H9 (cell line): ENCODE measurements at regions not wholly inside any gene's neighbourhood (a gene's known extent, or its start where the extent isn't known, plus 50 kb on each side); places are given as distances from the start of the nearest gene placed in this dataset.

Experiments used
- DNase-seq: peaks from one replicate; pipeline ENCODE4 v3.0.0-alpha.2; 2017
- H2AFZ ChIP-seq: one replicate; pipeline ENCODE4 v1.6.1; 2013; ENCODE audit warnings: mild to moderate bottlenecking, low read length, control low read depth, moderate library complexity
- H2AK5ac ChIP-seq: 2 replicates; pipeline ENCODE4 v1.6.1; 2013; ENCODE audit warnings: low read length, control low read depth, mixed read lengths; ENCODE audit not compliant: insufficient read length
- H2BK120ac ChIP-seq: one replicate; pipeline ENCODE4 v1.6.1; 2013; ENCODE audit warnings: low read depth, mild to moderate bottlenecking, low read length, control low read depth, inconsistent platforms; ENCODE audit not compliant: poor library complexity, severe bottlenecking
- H2BK12ac ChIP-seq: 2 replicates; pipeline ENCODE4 v1.6.1; 2013; ENCODE audit warnings: low read length, control low read depth, mixed read lengths, low read depth; ENCODE audit not compliant: insufficient read length
- H2BK15ac ChIP-seq: 2 replicates; pipeline ENCODE4 v1.6.1; 2013; ENCODE audit warnings: low read depth, low read length, control low read depth
- H2BK20ac ChIP-seq: one replicate; pipeline ENCODE4 v1.6.1; 2013; ENCODE audit warnings: low read depth, mild to moderate bottlenecking, low read length, control low read depth, inconsistent platforms; ENCODE audit not compliant: poor library complexity, severe bottlenecking
- H2BK5ac ChIP-seq: 2 replicates; pipeline ENCODE4 v1.6.1; 2013; ENCODE audit warnings: low read length, control low read depth, mixed read lengths; ENCODE audit not compliant: insufficient read length
- H3K14ac ChIP-seq: 2 replicates; pipeline ENCODE4 v1.6.1; 2013; ENCODE audit warnings: low read length, control low read depth; ENCODE audit not compliant: insufficient read depth
- H3K18ac ChIP-seq: 2 replicates; pipeline ENCODE4 v1.6.1; 2013; ENCODE audit warnings: low read depth, mild to moderate bottlenecking, mixed read lengths, low read length, control low read depth; ENCODE audit not compliant: insufficient read length
- H3K23ac ChIP-seq: 2 replicates; pipeline ENCODE4 v1.6.1; 2013; ENCODE audit warnings: low read length, control low read depth, mixed read lengths, low read depth; ENCODE audit not compliant: insufficient read length
- H3K23me2 ChIP-seq: 2 replicates; pipeline ENCODE4 v1.6.1; 2013; ENCODE audit warnings: low read depth, mild to moderate bottlenecking, mixed read lengths, low read length, control low read depth; ENCODE audit not compliant: insufficient read length, poor library complexity, severe bottlenecking
- H3K27ac ChIP-seq: 2 replicates; pipeline ENCODE4 v1.5.1; 2013; ENCODE audit warnings: low read length, control low read depth, mixed read lengths, low read depth; ENCODE audit not compliant: insufficient read length
- H3K27me3 ChIP-seq: 2 replicates; pipeline ENCODE4 v1.6.1; 2013; ENCODE audit warnings: low read length, control low read depth, inconsistent platforms; ENCODE audit not compliant: insufficient read depth
- H3K4ac ChIP-seq: 2 replicates; pipeline ENCODE4 v1.6.1; 2013; ENCODE audit warnings: low read depth, mild to moderate bottlenecking, control low read depth, inconsistent platforms, low read length, moderate library complexity
- H3K4me1 ChIP-seq: 2 replicates; pipeline ENCODE4 v1.6.1; 2013; ENCODE audit warnings: low read length, control low read depth, inconsistent platforms; ENCODE audit not compliant: insufficient read depth
- H3K4me2 ChIP-seq: 2 replicates; pipeline ENCODE4 v1.6.1; 2013; ENCODE audit warnings: low read length, control low read depth, mixed read lengths; ENCODE audit not compliant: insufficient read length, insufficient read depth
- H3K56ac ChIP-seq: 2 replicates; pipeline ENCODE4 v1.6.1; 2013; ENCODE audit warnings: low read depth, mild to moderate bottlenecking, mixed read lengths, low read length, control low read depth; ENCODE audit not compliant: insufficient read length
- H3K79me1 ChIP-seq: 2 replicates; pipeline ENCODE4 v1.6.1; 2013; ENCODE audit warnings: low read depth, mild to moderate bottlenecking, moderate library complexity, low read length, control low read depth, inconsistent platforms; ENCODE audit not compliant: insufficient read depth, poor library complexity, severe bottlenecking
- H3K79me2 ChIP-seq: 2 replicates; pipeline ENCODE4 v1.6.1; 2013; ENCODE audit warnings: low read length, control low read depth, inconsistent platforms; ENCODE audit not compliant: insufficient read depth
- H3K9ac ChIP-seq: 2 replicates; pipeline ENCODE4 v1.6.1; 2013; ENCODE audit warnings: low read length, control low read depth, mixed read lengths; ENCODE audit not compliant: insufficient read length; ENCODE audit errors: extremely low read depth
- H3K9me3 ChIP-seq: one replicate; pipeline ENCODE4 v1.6.1; 2013; ENCODE audit warnings: low read depth, low read length, inconsistent platforms; ENCODE audit not compliant: control insufficient read depth
- H3T11ph ChIP-seq: one replicate; pipeline ENCODE4 v1.6.1; 2013; ENCODE audit warnings: mild to moderate bottlenecking, low read length, control low read depth, inconsistent platforms
- H4K20me1 ChIP-seq: one replicate; pipeline ENCODE4 v1.6.1; 2013; ENCODE audit not compliant: control insufficient read depth, insufficient read length, insufficient read depth
- H4K5ac ChIP-seq: 2 replicates; pipeline ENCODE4 v1.6.1; 2013; ENCODE audit warnings: low read depth, mild to moderate bottlenecking, mixed read lengths, low read length, control low read depth; ENCODE audit not compliant: insufficient read length
- H4K8ac ChIP-seq: replicated peaks from 2 replicates; pipeline ENCODE4 v1.6.1; 2013; ENCODE audit warnings: low read length, control low read depth, mixed read lengths, low read depth; ENCODE audit not compliant: insufficient read length
- H4K91ac ChIP-seq: 2 replicates; pipeline ENCODE4 v1.6.1; 2013; ENCODE audit warnings: low read depth, mild to moderate bottlenecking, moderate library complexity, mixed read lengths, low read length, control low read depth; ENCODE audit not compliant: insufficient read length
- H3K27ac Mint-ChIP-seq, 3 experiments: 2 replicates in 2 of 3; 3 replicates in 1 of 3; pipeline ENCODE4 v1.8.0; 2020 to 2021; ENCODE audit warnings: mixed read lengths in 3 of 3, mild to moderate bottlenecking in 1 of 3, moderate library complexity in 1 of 3
- H3K27me3 Mint-ChIP-seq: 2 replicates; pipeline ENCODE4 v1.8.0; 2021; ENCODE audit warnings: low read depth, mild to moderate bottlenecking, moderate library complexity, mixed read lengths
- H3K36me3 Mint-ChIP-seq, 3 experiments: 2 replicates in 2 of 3; 3 replicates in 1 of 3; pipeline ENCODE4 v1.8.0; 2020 to 2021; ENCODE audit warnings: low read depth in 3 of 3, mixed read lengths in 3 of 3; ENCODE audit not compliant: insufficient read depth in 1 of 3
- H3K4me1 Mint-ChIP-seq, 2 experiments: 2 replicates each; pipeline ENCODE4 v1.8.0; 2020; ENCODE audit warnings: mixed read lengths in 2 of 2
- H3K4me3 Mint-ChIP-seq, 2 experiments: 2 replicates in 1 of 2; 3 replicates in 1 of 2; pipeline ENCODE4 v1.8.0; 2020 to 2021; ENCODE audit warnings: mild to moderate bottlenecking in 2 of 2, mixed read lengths in 2 of 2, moderate library complexity in 1 of 2
- H3K9me3 Mint-ChIP-seq, 2 experiments: 2 replicates in 1 of 2; 3 replicates in 1 of 2; pipeline ENCODE4 v1.8.0; 2020; ENCODE audit warnings: mild to moderate bottlenecking in 2 of 2, mixed read lengths in 2 of 2, moderate library complexity in 1 of 2
- WGBS: extraction: QIAGEN DNeasy Blood & Tissue Kit; methylation state at CpG from one replicate; pipeline ENCODE4 v1.1.7; 2013; ENCODE audit warnings: missing lambda C conversion rate, low lambda C conversion rate, mixed read lengths; ENCODE audit not compliant: insufficient read length; ENCODE audit errors: extremely low coverage; 5-methylcytosine and 5-hydroxymethylcytosine counted together
- TF ChIP-seq, protein P1 (sequence below): fragments of 200-600 bp; sonication (generic); conservative IDR thresholded peaks from 3 replicates; pipeline ENCODE4 v1.8.0; 2021; ENCODE audit warnings: antibody characterized with exemption, mild to moderate bottlenecking

DNA sequence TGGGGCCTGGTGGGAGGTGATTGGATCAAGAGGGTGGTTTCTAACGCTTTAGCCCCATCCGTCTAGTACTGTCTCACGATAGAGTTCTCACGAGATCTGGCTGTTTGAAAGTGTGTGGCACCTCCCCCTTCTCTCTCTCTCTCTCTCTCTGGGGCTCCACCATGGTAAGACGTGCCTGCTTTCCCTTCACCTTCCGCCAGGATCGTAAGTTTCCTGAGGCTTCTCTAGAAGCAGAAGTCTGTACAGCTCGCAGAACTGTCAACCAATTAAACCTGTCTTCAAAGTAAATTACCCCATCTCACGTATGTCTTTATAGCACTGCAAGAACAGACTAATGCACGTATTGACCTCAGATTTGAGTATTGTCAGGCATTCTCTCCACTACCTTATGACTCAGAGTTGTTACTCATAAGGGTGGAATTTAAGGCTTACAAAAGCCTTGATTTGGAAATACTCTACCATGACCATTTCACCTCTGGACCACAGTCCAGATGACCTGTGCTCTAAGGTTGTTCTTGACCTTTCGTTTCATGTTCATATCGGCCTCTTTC, 99.5 kb upstream of the AGAP1 start:
- Mint-ChIP-seq H3K27me3 (peaks cover 14% of the 10 kb centered on the region), H3K9me3 (peaks cover 1 to 3% of the 10 kb centered on the region in 2 experiments; a peak in 3 of 5 replicates), H3K36me3 (peaks cover 0 to 1% (median 0%) of the 10 kb centered on the region in 3 experiments; a peak in 2 of 7 replicates), H3K27ac (no peak overlapping the region), H3K4me1 (peaks cover 3 to 4% of the 10 kb centered on the region in 2 experiments), H3K4me3 (no peak overlapping the region)
- H4K20me1 ChIP-seq: no peaks in the 10 kb centered on the region
- no peaks in the 10 kb centered on the region for H3K4me1 ChIP-seq
- H3K9ac ChIP-seq: no peak overlapping the region
- H3K4me2 ChIP-seq: no peak overlapping the region
- H3K23me2 ChIP-seq: no peaks in the 10 kb centered on the region
- TF ChIP-seq, protein P1, sequence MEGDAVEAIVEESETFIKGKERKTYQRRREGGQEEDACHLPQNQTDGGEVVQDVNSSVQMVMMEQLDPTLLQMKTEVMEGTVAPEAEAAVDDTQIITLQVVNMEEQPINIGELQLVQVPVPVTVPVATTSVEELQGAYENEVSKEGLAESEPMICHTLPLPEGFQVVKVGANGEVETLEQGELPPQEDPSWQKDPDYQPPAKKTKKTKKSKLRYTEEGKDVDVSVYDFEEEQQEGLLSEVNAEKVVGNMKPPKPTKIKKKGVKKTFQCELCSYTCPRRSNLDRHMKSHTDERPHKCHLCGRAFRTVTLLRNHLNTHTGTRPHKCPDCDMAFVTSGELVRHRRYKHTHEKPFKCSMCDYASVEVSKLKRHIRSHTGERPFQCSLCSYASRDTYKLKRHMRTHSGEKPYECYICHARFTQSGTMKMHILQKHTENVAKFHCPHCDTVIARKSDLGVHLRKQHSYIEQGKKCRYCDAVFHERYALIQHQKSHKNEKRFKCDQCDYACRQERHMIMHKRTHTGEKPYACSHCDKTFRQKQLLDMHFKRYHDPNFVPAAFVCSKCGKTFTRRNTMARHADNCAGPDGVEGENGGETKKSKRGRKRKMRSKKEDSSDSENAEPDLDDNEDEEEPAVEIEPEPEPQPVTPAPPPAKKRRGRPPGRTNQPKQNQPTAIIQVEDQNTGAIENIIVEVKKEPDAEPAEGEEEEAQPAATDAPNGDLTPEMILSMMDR: no peak
- no peak overlapping the region for H4K5ac ChIP-seq
- H2AK5ac ChIP-seq: no peak overlapping the region
- H3K9me3 ChIP-seq: no peaks in the 10 kb centered on the region
- H3K56ac ChIP-seq: no peak overlapping the region
- H3K23ac ChIP-seq: no peak overlapping the region
- WGBS: no CpG with 5 or more reads among the region's 12 CpGs
- no peak overlapping the region for H2BK20ac ChIP-seq
- no peak overlapping the region for H2AFZ ChIP-seq
- no peak overlapping the region for H3K18ac ChIP-seq
- DNase-seq: no peak
- no peak overlapping the region for H3K27ac ChIP-seq
- H3K79me2 ChIP-seq: no peaks in the 10 kb centered on the region
- H4K91ac ChIP-seq: no peak overlapping the region
- H2BK15ac ChIP-seq: no peak overlapping the region
- H3K4ac ChIP-seq: no peak overlapping the region
- no peak overlapping the region for H2BK12ac ChIP-seq
- no peaks in the 10 kb centered on the region for H3K79me1 ChIP-seq
- no peak overlapping the region for H4K8ac ChIP-seq
- no peak overlapping the region for H3T11ph ChIP-seq
- no peak overlapping the region for H3K14ac ChIP-seq
- H2BK5ac ChIP-seq: no peak overlapping the region
- H2BK120ac ChIP-seq: no peak overlapping the region
- no peaks in the 10 kb centered on the region for H3K27me3 ChIP-seq
